ENCODE measurements at regions not wholly inside any gene's neighbourhood (a gene's known extent, or its start where the extent isn't known, plus 50 kb on each side); places are given as distances from the start of the nearest gene placed in this dataset.

GRCh38 chr4:137676357-137676998 lies 144.2 kb upstream of the PCDH18 start:
- H3K9ac ChIP-seq (ENCODE audit: insufficient read depth, low read length, poor library complexity, severe bottlenecking) = no peak overlapping the region
- Mint-ChIP-seq H3K9me3 (peaks cover 0 to 2% (median 0%) of the 10 kb centered on the region in 7 donors), H3K4me3 (no peak overlapping the region), H3K4me1 (no peaks in the 10 kb centered on the region), H3K27ac (no peak overlapping the region), H3K36me3 (no peaks in the 10 kb centered on the region), H3K27me3 (ENCODE audit: low read depth in 3 of 3) (no peaks in the 10 kb centered on the region)
- no peaks in the 10 kb centered on the region for H3K79me2 ChIP-seq (ENCODE audit: insufficient read depth, low read length)
- H3K9me3 ChIP-seq (replicated peaks in 1 of 2; ENCODE audit: control insufficient read depth in 1 of 2, insufficient read depth in 1 of 2, low read length in 2 of 2) = peaks cover 0 to 3% of the 10 kb centered on the region in 2 donors
- no peak for DNase-seq
- H2AFZ ChIP-seq (ENCODE audit: insufficient read depth, low read depth, low read length, poor library complexity, severe bottlenecking) = no peak overlapping the region
- WGBS (ENCODE audit: insufficient coverage) = no CpG with 5 or more reads among the region's 1 CpG
- H3K4me1 ChIP-seq (ENCODE audit: control insufficient read depth in 1 of 2, insufficient read depth in 2 of 2, low read length in 2 of 2) = no peaks in the 10 kb centered on the region
- TF ChIP-seq CTCF (IDR thresholded peaks at IDR 0.05) = no peak
- H3K4me2 ChIP-seq (replicated peaks; ENCODE audit: extremely low read depth, low read length, poor library complexity, severe bottlenecking) = no peak overlapping the region
- no peaks in the 10 kb centered on the region for H3K36me3 ChIP-seq (replicated peaks in 1 of 2; ENCODE audit: control insufficient read depth in 1 of 2, insufficient read depth in 2 of 2, low read length in 2 of 2)
- H4K20me1 ChIP-seq (ENCODE audit: insufficient read depth, low read length) = no peaks in the 10 kb centered on the region
- intact Hi-C loops (cut with micrococcal nuclease) = no loop called here
- no peak overlapping the region for H3K27ac ChIP-seq (ENCODE audit: low read depth in 1 of 2, low read length in 2 of 2)
- no peaks in the 10 kb centered on the region for H3K27me3 ChIP-seq (ENCODE audit: control insufficient read depth in 2 of 2, insufficient read depth in 2 of 2, low read length in 2 of 2)
- H3K4me3 ChIP-seq (replicated peaks in 1 of 3; ENCODE audit: low read depth in 2 of 3, low read length in 3 of 3) = no peak overlapping the region

- no peaks in the 10 kb centered on the region for H3K4me1 ChIP-seq (ENCODE audit: control insufficient read depth in 1 of 2, insufficient read depth in 2 of 2, low read length in 2 of 2)
Observed at GRCh38 chr4:137674066-137674465, 141.8 kb upstream of the PCDH18 start.

More at GRCh38 chr4:137674066-137674465, 141.8 kb upstream of the PCDH18 start:
- Mint-ChIP-seq H3K9me3 (peaks cover 0 to 2% (median 0%) of the 10 kb centered on the region in 7 donors), H3K36me3 (no peaks in the 10 kb centered on the region), H3K4me1 (no peaks in the 10 kb centered on the region), H3K27me3 (ENCODE audit: low read depth in 3 of 3) (no peaks in the 10 kb centered on the region), H3K27ac (no peak overlapping the region), H3K4me3 (no peak overlapping the region)
- Histone ChIP-seq H4K20me1 (ENCODE audit: insufficient read depth, low read length) (no peaks in the 10 kb centered on the region), H3K36me3 (replicated peaks in 1 of 2; ENCODE audit: control insufficient read depth in 1 of 2, insufficient read depth in 2 of 2, low read length in 2 of 2) (no peaks in the 10 kb centered on the region), H3K9me3 (replicated peaks in 1 of 2; ENCODE audit: control insufficient read depth in 1 of 2, insufficient read depth in 1 of 2, low read length in 2 of 2) (peaks cover 0 to 3% of the 10 kb centered on the region in 2 donors), H3K4me3 (replicated peaks in 1 of 3; ENCODE audit: low read depth in 2 of 3, low read length in 3 of 3) (no peak overlapping the region), H2AFZ (ENCODE audit: insufficient read depth, low read depth, low read length, poor library complexity, severe bottlenecking) (no peak overlapping the region), H3K9ac (ENCODE audit: insufficient read depth, low read length, poor library complexity, severe bottlenecking) (no peak overlapping the region), H3K79me2 (ENCODE audit: insufficient read depth, low read length) (no peaks in the 10 kb centered on the region), H3K27ac (ENCODE audit: low read depth in 1 of 2, low read length in 2 of 2) (no peak overlapping the region), H3K27me3 (ENCODE audit: control insufficient read depth in 2 of 2, insufficient read depth in 2 of 2, low read length in 2 of 2) (no peaks in the 10 kb centered on the region), H3K4me2 (replicated peaks; ENCODE audit: extremely low read depth, low read length, poor library complexity, severe bottlenecking) (no peak overlapping the region)
- WGBS (ENCODE audit: insufficient coverage) = no CpG with 5 or more reads among the region's 2 CpGs
- no peak for TF ChIP-seq CTCF (IDR thresholded peaks at IDR 0.05)
- intact Hi-C loops (cut with micrococcal nuclease) = no loop called here
- no peak for DNase-seq
